Smooth muscle cell (in vitro differentiated cells): ENCODE measurements at regions not wholly inside any gene's neighbourhood (a gene's known extent, or its start where the extent isn't known, plus 50 kb on each side); places are given as distances from the start of the nearest gene placed in this dataset.

Experiments
- DNase-seq: peaks from one replicate; lab custom pipeline; 2025; ENCODE audit not compliant: unreplicated experiment; lab: John Stamatoyannopoulos, UW
- H2AFZ ChIP-seq: fragments of 200-600 bp; sonication (generic); 2 replicates; pipeline ENCODE4 v1.6.0; 2016; ENCODE audit warnings: antibody characterized with exemption, low read depth, mild to moderate bottlenecking
- H3F3A ChIP-seq: fragments of 200-600 bp; sonication (generic); 2 replicates; pipeline ENCODE4 v1.6.0; 2017; ENCODE audit warnings: antibody characterized with exemption, low read depth
- H3K27ac ChIP-seq: fragments of 200-600 bp; sonication (generic); 2 replicates; pipeline ENCODE4 v1.5.1; 2016; ENCODE audit warnings: low read depth, mild to moderate bottlenecking
- H3K27me3 ChIP-seq: fragments of 200-600 bp; sonication (generic); 2 replicates; pipeline ENCODE4 v1.6.1; 2016; ENCODE audit warnings: low read depth, mild to moderate bottlenecking
- H3K36me3 ChIP-seq: fragments of 200-600 bp; sonication (generic); 2 replicates; pipeline ENCODE4 v1.5.1; 2016; ENCODE audit warnings: low read depth
- H3K4me1 ChIP-seq: fragments of 200-600 bp; sonication (generic); 2 replicates; pipeline ENCODE4 v1.5.1; 2016; ENCODE audit warnings: low read depth
- H3K4me2 ChIP-seq: fragments of 200-600 bp; sonication (generic); 2 replicates; pipeline ENCODE4 v1.6.0; 2016; ENCODE audit warnings: mild to moderate bottlenecking
- H3K4me3 ChIP-seq: fragments of 200-600 bp; sonication (generic); 2 replicates; pipeline ENCODE4 v1.5.1; 2016; ENCODE audit warnings: mild to moderate bottlenecking
- H3K79me2 ChIP-seq: fragments of 200-600 bp; sonication (generic); 2 replicates; pipeline ENCODE4 v1.6.0; 2016; ENCODE audit warnings: low read depth, mild to moderate bottlenecking
- H3K9ac ChIP-seq: fragments of 200-600 bp; sonication (generic); 2 replicates; pipeline ENCODE4 v1.6.0; 2016; ENCODE audit warnings: low read depth
- H3K9me3 ChIP-seq: fragments of 200-600 bp; sonication (generic); replicated peaks from 2 replicates; pipeline ENCODE4 v1.5.1; 2016; ENCODE audit warnings: low read depth
- H4K20me1 ChIP-seq: fragments of 200-600 bp; sonication (generic); 2 replicates; pipeline ENCODE4 v1.6.0; 2016; ENCODE audit warnings: low read depth
- WGBS: methylation state at CpG from one replicate; pipeline ENCODE4 v1.1.7; 2016; ENCODE audit warnings: low lambda C conversion rate; 5-methylcytosine and 5-hydroxymethylcytosine counted together
- TF ChIP-seq, protein P1 (sequence below): fragments of 200-600 bp; sonication (generic); IDR thresholded peaks from 2 replicates; pipeline ENCODE4 v1.5.1; 2017; ENCODE audit warnings: borderline replicate concordance, mild to moderate bottlenecking, antibody characterized with exemption; ENCODE audit not compliant: insufficient read depth, poor library complexity, severe bottlenecking

DNA sequence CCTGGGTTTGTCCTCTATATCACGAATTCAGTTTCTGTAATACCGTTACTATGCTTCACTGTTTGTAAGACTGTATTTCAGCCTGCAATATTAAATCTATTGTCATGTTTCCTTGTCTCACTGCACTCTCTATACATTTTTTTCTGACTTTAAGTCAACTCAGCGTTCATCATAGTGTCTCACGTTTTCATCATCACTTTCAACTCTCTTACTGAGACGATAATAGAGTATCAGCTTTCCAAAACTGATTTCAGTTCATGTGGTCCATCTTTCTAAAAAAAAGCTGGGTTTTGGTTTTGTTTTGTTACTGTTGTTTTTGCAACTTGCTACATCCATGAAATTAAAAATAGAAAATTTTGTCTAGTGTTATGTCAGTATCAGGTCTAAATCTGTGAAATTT is 147.7 kb downstream of the TMEM47 start:
- no peak for DNase-seq
- Histone ChIP-seq H3K4me3 (no peak overlapping the region), H3K27me3 (no peaks in the 10 kb centered on the region), H3K79me2 (no peaks in the 10 kb centered on the region), H3K4me2 (no peak overlapping the region), H3F3A (no peaks in the 10 kb centered on the region), H2AFZ (no peak overlapping the region), H3K9me3 (no peaks in the 10 kb centered on the region), H3K9ac (no peak overlapping the region), H4K20me1 (no peaks in the 10 kb centered on the region), H3K27ac (no peak overlapping the region), H3K4me1 (no peaks in the 10 kb centered on the region), H3K36me3 (no peaks in the 10 kb centered on the region)
- 86% methylated on average over 5 of the region's 5 CpGs for WGBS
- TF ChIP-seq, protein P1, sequence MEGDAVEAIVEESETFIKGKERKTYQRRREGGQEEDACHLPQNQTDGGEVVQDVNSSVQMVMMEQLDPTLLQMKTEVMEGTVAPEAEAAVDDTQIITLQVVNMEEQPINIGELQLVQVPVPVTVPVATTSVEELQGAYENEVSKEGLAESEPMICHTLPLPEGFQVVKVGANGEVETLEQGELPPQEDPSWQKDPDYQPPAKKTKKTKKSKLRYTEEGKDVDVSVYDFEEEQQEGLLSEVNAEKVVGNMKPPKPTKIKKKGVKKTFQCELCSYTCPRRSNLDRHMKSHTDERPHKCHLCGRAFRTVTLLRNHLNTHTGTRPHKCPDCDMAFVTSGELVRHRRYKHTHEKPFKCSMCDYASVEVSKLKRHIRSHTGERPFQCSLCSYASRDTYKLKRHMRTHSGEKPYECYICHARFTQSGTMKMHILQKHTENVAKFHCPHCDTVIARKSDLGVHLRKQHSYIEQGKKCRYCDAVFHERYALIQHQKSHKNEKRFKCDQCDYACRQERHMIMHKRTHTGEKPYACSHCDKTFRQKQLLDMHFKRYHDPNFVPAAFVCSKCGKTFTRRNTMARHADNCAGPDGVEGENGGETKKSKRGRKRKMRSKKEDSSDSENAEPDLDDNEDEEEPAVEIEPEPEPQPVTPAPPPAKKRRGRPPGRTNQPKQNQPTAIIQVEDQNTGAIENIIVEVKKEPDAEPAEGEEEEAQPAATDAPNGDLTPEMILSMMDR, result no peak

DNA sequence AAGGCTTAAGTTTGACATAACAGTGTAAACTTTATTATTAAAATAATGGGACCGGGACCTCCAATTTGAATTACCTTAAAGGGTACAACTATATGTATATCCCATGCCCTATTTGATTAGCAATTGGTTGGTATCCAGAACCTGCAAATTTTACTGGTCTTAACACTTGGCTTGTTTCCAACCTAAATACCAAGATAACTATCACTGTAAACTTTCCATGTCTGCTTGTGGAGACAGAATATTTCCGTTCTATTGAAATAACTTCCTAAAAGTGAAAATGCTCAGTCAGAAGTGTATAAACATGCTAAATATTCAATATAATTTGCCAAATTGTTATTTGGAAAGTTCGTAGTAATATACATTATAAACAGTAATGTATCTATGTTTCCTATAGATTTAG is 154.0 kb downstream of the TMEM47 start:
- no peaks in the 10 kb centered on the region for H3K9me3 ChIP-seq
- no peaks in the 10 kb centered on the region for H3K36me3 ChIP-seq
- no peak overlapping the region for H3K9ac ChIP-seq
- no peaks in the 10 kb centered on the region for H3K4me1 ChIP-seq
- no peaks in the 10 kb centered on the region for H3K27me3 ChIP-seq
- no peaks in the 10 kb centered on the region for H3K79me2 ChIP-seq
- no peak for DNase-seq
- H3F3A ChIP-seq, result no peaks in the 10 kb centered on the region
- no peak overlapping the region for H3K4me2 ChIP-seq
- H3K4me3 ChIP-seq, result no peak overlapping the region
- 86% methylated on average over 3 of the region's 3 CpGs for WGBS
- H2AFZ ChIP-seq, result no peak overlapping the region
- H4K20me1 ChIP-seq, result no peaks in the 10 kb centered on the region
- no peak overlapping the region for H3K27ac ChIP-seq
- TF ChIP-seq, protein P1, result no peak

GRCh38 chrX:34493086-34493485 is 164.0 kb downstream of the TMEM47 start:
- Histone ChIP-seq H3K27me3 (no peaks in the 10 kb centered on the region), H3K27ac (no peak overlapping the region), H3K36me3 (no peaks in the 10 kb centered on the region), H3K4me1 (no peaks in the 10 kb centered on the region), H3K9me3 (no peaks in the 10 kb centered on the region), H3F3A (no peaks in the 10 kb centered on the region), H3K9ac (no peak overlapping the region), H3K4me2 (no peak overlapping the region), H2AFZ (no peak overlapping the region), H4K20me1 (no peaks in the 10 kb centered on the region), H3K79me2 (no peaks in the 10 kb centered on the region), H3K4me3 (no peak overlapping the region)
- TF ChIP-seq, protein P1, result no peak
- WGBS, result 94% methylated on average over 4 of the region's 4 CpGs
- DNase-seq, result no peak

DNA sequence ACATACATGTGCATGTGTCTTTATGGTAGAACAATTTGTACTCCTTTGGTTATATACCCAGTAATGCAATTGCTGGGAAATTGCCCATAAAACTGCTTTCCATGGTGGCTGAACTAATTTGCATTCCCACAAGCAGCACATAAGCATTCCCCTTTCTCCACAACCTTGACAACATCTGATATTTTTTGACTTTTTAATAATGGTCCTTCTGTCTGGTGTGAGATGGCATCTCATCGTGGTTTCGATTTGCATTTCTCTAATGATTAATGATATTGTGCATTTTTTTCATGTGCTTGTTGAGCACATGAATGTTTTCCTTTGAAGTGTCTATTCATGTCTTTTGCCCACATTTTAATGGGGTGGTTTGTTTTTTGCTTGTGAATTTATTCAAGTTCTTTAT is 166.0 kb downstream of the TMEM47 start:
- Histone ChIP-seq H4K20me1 (no peaks in the 10 kb centered on the region), H3K9ac (no peak overlapping the region), H3K4me3 (no peak overlapping the region), H3F3A (no peaks in the 10 kb centered on the region), H3K9me3 (no peaks in the 10 kb centered on the region), H3K36me3 (no peaks in the 10 kb centered on the region), H3K79me2 (no peaks in the 10 kb centered on the region), H3K4me1 (no peaks in the 10 kb centered on the region), H3K27ac (no peak overlapping the region), H3K27me3 (no peaks in the 10 kb centered on the region), H2AFZ (no peak overlapping the region), H3K4me2 (no peak overlapping the region)
- DNase-seq, result no peak
- 96% methylated on average over 2 of the region's 2 CpGs for WGBS
- TF ChIP-seq, protein P1, result no peak
